Stimulated activated naive B cell treated with anti-CD40 and anti-IgM and Interleukin-4, amounts not matched to agents 10 μg/mL and 1 μg/mL and 100 μg/mL, for 72 hours (primary cell): ENCODE measurements at regions not wholly inside any gene's neighbourhood (a gene's known extent, or its start where the extent isn't known, plus 50 kb on each side); places are given as distances from the start of the nearest gene placed in this dataset.
"Not testable (repeated sequence)": the region's sequence is repeated elsewhere in the genome, so short reads cannot be mapped to it uniquely, and the experiment has no call there.

ENCODE experiments used
- ATAC-seq, 2 donors: fragments of 150-1000 bp; cut with Tn5 transposase; replicated peaks; 2 replicates each; pipeline ENCODE4 v1.10.0; 2021; ENCODE audit warnings: moderate library complexity in 1 of 2
- DNase-seq: peaks from one replicate; pipeline ENCODE4 v3.0.0; 2021
- H3K27ac Mint-ChIP-seq: one replicate; pipeline ENCODE4 v1.8.0; 2022; ENCODE audit warnings: mild to moderate bottlenecking, mixed read lengths
- H3K27me3 Mint-ChIP-seq, 2 donors: one replicate each; pipeline ENCODE4 v1.8.0; 2022; ENCODE audit warnings: mixed read lengths in 2 of 2
- H3K36me3 Mint-ChIP-seq, 2 donors: one replicate each; pipeline ENCODE4 v1.8.0; 2022; ENCODE audit warnings: mixed read lengths in 2 of 2, mild to moderate bottlenecking in 1 of 2
- H3K4me1 Mint-ChIP-seq, 2 donors: one replicate each; pipeline ENCODE4 v1.8.0; 2022; ENCODE audit warnings: mixed read lengths in 2 of 2, mild to moderate bottlenecking in 1 of 2
- H3K4me3 Mint-ChIP-seq, 2 donors: one replicate each; pipeline ENCODE4 v1.8.0; 2022; ENCODE audit warnings: mild to moderate bottlenecking in 2 of 2, mixed read lengths in 2 of 2, moderate library complexity in 1 of 2
- H3K9me3 Mint-ChIP-seq, 2 donors: one replicate each; pipeline ENCODE4 v1.8.0; 2022; ENCODE audit warnings: mixed read lengths in 2 of 2, mild to moderate bottlenecking in 1 of 2

- H3K4me1 Mint-ChIP-seq: no peaks in the 10 kb centered on the region
- no peaks in the 10 kb centered on the region for H3K36me3 Mint-ChIP-seq
- H3K4me3 Mint-ChIP-seq: no peak overlapping the region
- ATAC-seq (no peak), DNase-seq (no peak)
- H3K27ac Mint-ChIP-seq: no peak overlapping the region
- no peaks in the 10 kb centered on the region for H3K9me3 Mint-ChIP-seq
- H3K27me3 Mint-ChIP-seq: peaks cover 20 to 25% of the 10 kb centered on the region in 2 donors
Measured at GRCh38 chr9:90469865-90470387, 172.7 kb downstream of the DIRAS2 start.

GRCh38 chr9:90476058-90476457 is 166.6 kb downstream of the DIRAS2 start:
- no peak overlapping the region for H3K4me3 Mint-ChIP-seq
- peaks cover 14 to 30% of the 10 kb centered on the region in 2 donors for H3K27me3 Mint-ChIP-seq
- no peaks in the 10 kb centered on the region for H3K36me3 Mint-ChIP-seq
- no peak overlapping the region for H3K27ac Mint-ChIP-seq
- no peaks in the 10 kb centered on the region for H3K9me3 Mint-ChIP-seq
- H3K4me1 Mint-ChIP-seq: no peaks in the 10 kb centered on the region
- DNase-seq: no peak
- ATAC-seq: no peak

GRCh38 chr9:90477535-90477934 is 165.1 kb downstream of the DIRAS2 start:
- H3K27me3 Mint-ChIP-seq: peaks cover 3 to 27% of the 10 kb centered on the region in 2 donors
- no peak overlapping the region for H3K4me3 Mint-ChIP-seq
- ATAC-seq (no peak), DNase-seq (no peak)
- H3K4me1 Mint-ChIP-seq: no peaks in the 10 kb centered on the region
- no peaks in the 10 kb centered on the region for H3K36me3 Mint-ChIP-seq
- no peak overlapping the region for H3K27ac Mint-ChIP-seq
- H3K9me3 Mint-ChIP-seq: no peaks in the 10 kb centered on the region

GRCh38 chr9:90478821-90479220 is 163.8 kb downstream of the DIRAS2 start:
- DNase-seq: no peak
- no peaks in the 10 kb centered on the region for H3K36me3 Mint-ChIP-seq
- H3K4me3 Mint-ChIP-seq: no peak overlapping the region
- H3K27me3 Mint-ChIP-seq: peaks cover 7 to 28% of the 10 kb centered on the region in 2 donors
- H3K27ac Mint-ChIP-seq: no peak overlapping the region
- ATAC-seq: no peak
- H3K9me3 Mint-ChIP-seq: no peaks in the 10 kb centered on the region
- no peaks in the 10 kb centered on the region for H3K4me1 Mint-ChIP-seq

- H3K9me3 Mint-ChIP-seq: peaks cover 9 to 10% of the 10 kb centered on the region in 2 donors
- H3K36me3 Mint-ChIP-seq: no peaks in the 10 kb centered on the region
- H3K27me3 Mint-ChIP-seq: peaks cover 21 to 38% of the 10 kb centered on the region in 2 donors
- H3K4me1 Mint-ChIP-seq: no peaks in the 10 kb centered on the region
- no peak overlapping the region for H3K4me3 Mint-ChIP-seq
- H3K27ac Mint-ChIP-seq: no peak overlapping the region
- DNase-seq: no peak
- ATAC-seq: no peak
Measured at GRCh38 chr9:90485028-90485427, 157.6 kb downstream of the DIRAS2 start.

- Mint-ChIP-seq H3K36me3 (no peaks in the 10 kb centered on the region), H3K4me3 (no peak overlapping the region), H3K4me1 (no peaks in the 10 kb centered on the region), H3K9me3 (peaks cover 9 to 10% of the 10 kb centered on the region in 2 donors), H3K27me3 (peaks cover 27 to 36% of the 10 kb centered on the region in 2 donors), H3K27ac (no peak overlapping the region)
- DNase-seq: no peak
- ATAC-seq: no peak
Measured at GRCh38 chr9:90489066-90489465, 153.6 kb downstream of the DIRAS2 start.

- Mint-ChIP-seq H3K27ac (no peak overlapping the region), H3K4me3 (no peak overlapping the region), H3K9me3 (no peaks in the 10 kb centered on the region), H3K27me3 (peaks cover 19 to 21% of the 10 kb centered on the region in 2 donors), H3K4me1 (no peaks in the 10 kb centered on the region), H3K36me3 (no peaks in the 10 kb centered on the region)
- no peak for ATAC-seq
- no peak for DNase-seq
Measured at GRCh38 chr9:90499761-90500160, 142.9 kb downstream of the DIRAS2 start.

- peaks cover 6 to 21% of the 10 kb centered on the region in 2 donors for H3K27me3 Mint-ChIP-seq
- ATAC-seq (no peak), DNase-seq (no peak)
- H3K4me1 Mint-ChIP-seq: no peaks in the 10 kb centered on the region
- no peak overlapping the region for H3K4me3 Mint-ChIP-seq
- H3K9me3 Mint-ChIP-seq: no peaks in the 10 kb centered on the region
- no peaks in the 10 kb centered on the region for H3K36me3 Mint-ChIP-seq
- no peak overlapping the region for H3K27ac Mint-ChIP-seq
Measured at GRCh38 chr9:90502134-90502533, 140.5 kb downstream of the DIRAS2 start.

GRCh38 chr9:90504486-90504885 is 138.1 kb downstream of the DIRAS2 start:
- Mint-ChIP-seq H3K27ac (no peak overlapping the region), H3K36me3 (no peaks in the 10 kb centered on the region), H3K4me3 (no peak overlapping the region), H3K4me1 (peaks cover 0 to under 1% of the 10 kb centered on the region in 2 donors), H3K9me3 (no peaks in the 10 kb centered on the region), H3K27me3 (peaks cover 0 to 14% of the 10 kb centered on the region in 2 donors)
- no peak for DNase-seq
- ATAC-seq: no peak

GRCh38 chr9:90505695-90506094 is 136.9 kb downstream of the DIRAS2 start:
- H3K27ac Mint-ChIP-seq: no peak overlapping the region
- H3K9me3 Mint-ChIP-seq: no peaks in the 10 kb centered on the region
- ATAC-seq (no peak), DNase-seq (no peak)
- peaks cover 0 to 2% of the 10 kb centered on the region in 2 donors for H3K4me1 Mint-ChIP-seq
- H3K36me3 Mint-ChIP-seq: no peaks in the 10 kb centered on the region
- H3K27me3 Mint-ChIP-seq: peaks cover 0 to 14% of the 10 kb centered on the region in 2 donors
- H3K4me3 Mint-ChIP-seq: no peak overlapping the region

- not testable (repeated sequence) for ATAC-seq, H3K9me3 Mint-ChIP-seq, H3K36me3 Mint-ChIP-seq, H3K27ac Mint-ChIP-seq, H3K4me3 Mint-ChIP-seq, H3K4me1 Mint-ChIP-seq, DNase-seq
- H3K27me3 Mint-ChIP-seq: peaks cover 2 to 14% of the 10 kb centered on the region in 2 donors
Measured at GRCh38 chr9:90506402-90506801, 136.2 kb downstream of the DIRAS2 start.

- no peak for ATAC-seq
- no peak for DNase-seq
- H3K4me1 Mint-ChIP-seq: peaks cover 0 to 2% of the 10 kb centered on the region in 2 donors
- no peak overlapping the region for H3K4me3 Mint-ChIP-seq
- no peaks in the 10 kb centered on the region for H3K36me3 Mint-ChIP-seq
- H3K27me3 Mint-ChIP-seq: peaks cover 4 to 6% of the 10 kb centered on the region in 2 donors
- H3K9me3 Mint-ChIP-seq: no peaks in the 10 kb centered on the region
- no peak overlapping the region for H3K27ac Mint-ChIP-seq
Measured at GRCh38 chr9:90507621-90508020, 135.0 kb downstream of the DIRAS2 start.

- H3K4me1 Mint-ChIP-seq: peaks cover 0 to 2% of the 10 kb centered on the region in 2 donors
Measured at GRCh38 chr9:90508940-90509339, 133.7 kb downstream of the DIRAS2 start.

GRCh38 chr9:90511711-90512110 is 130.9 kb downstream of the DIRAS2 start:
- ATAC-seq (no peak), DNase-seq (no peak)
- Mint-ChIP-seq H3K27ac (no peak overlapping the region), H3K4me1 (peaks cover 0 to 3% of the 10 kb centered on the region in 2 donors), H3K36me3 (no peaks in the 10 kb centered on the region), H3K27me3 (peaks cover 6 to 17% of the 10 kb centered on the region in 2 donors), H3K9me3 (no peaks in the 10 kb centered on the region), H3K4me3 (no peak overlapping the region)

More at GRCh38 chr9:90508940-90509339, 133.7 kb downstream of the DIRAS2 start:
- Mint-ChIP-seq H3K27ac (no peak overlapping the region), H3K4me3 (no peak overlapping the region), H3K27me3 (peaks cover 6 to 12% of the 10 kb centered on the region in 2 donors), H3K36me3 (no peaks in the 10 kb centered on the region), H3K9me3 (no peaks in the 10 kb centered on the region)
- ATAC-seq: no peak
- no peak for DNase-seq

- peak; percentile 10 to 52 for ATAC-seq
- Mint-ChIP-seq H3K27ac (no peak overlapping the region), H3K27me3 (peaks cover 6 to 17% of the 10 kb centered on the region in 2 donors), H3K4me3 (no peak overlapping the region), H3K36me3 (no peaks in the 10 kb centered on the region), H3K4me1 (peaks cover 0 to 1% of the 10 kb centered on the region in 2 donors), H3K9me3 (no peaks in the 10 kb centered on the region)
- DNase-seq: no peak
Measured at GRCh38 chr9:90514877-90515276, 127.7 kb downstream of the DIRAS2 start.
